Activated naive CD8-positive, alpha-beta T cell treated with anti-CD3 and anti-CD28 coated beads, Interleukin-2, amount 50 U/mL, for 24 hours (primary cell): ENCODE measurements at regions not wholly inside any gene's neighbourhood (a gene's known extent, or its start where the extent isn't known, plus 50 kb on each side); places are given as distances from the start of the nearest gene placed in this dataset.

Experiments used
- ATAC-seq: fragments of 150-1000 bp; cut with Tn5 transposase; one replicate; pipeline ENCODE4 v1.10.0; 2021
- DNase-seq: peaks from one replicate; pipeline ENCODE4 v3.0.0; 2021
- H3K27ac Mint-ChIP-seq: one replicate; pipeline ENCODE4 v1.8.0; 2021; ENCODE audit warnings: mild to moderate bottlenecking, mixed read lengths
- H3K27me3 Mint-ChIP-seq: one replicate; pipeline ENCODE4 v1.8.0; 2021; ENCODE audit warnings: mixed read lengths
- H3K36me3 Mint-ChIP-seq: one replicate; pipeline ENCODE4 v1.8.0; 2021; ENCODE audit warnings: low read depth, mixed read lengths
- H3K4me1 Mint-ChIP-seq: one replicate; pipeline ENCODE4 v1.8.0; 2021; ENCODE audit warnings: mixed read lengths
- H3K4me3 Mint-ChIP-seq: one replicate; pipeline ENCODE4 v1.8.0; 2021; ENCODE audit warnings: mild to moderate bottlenecking, moderate library complexity, mixed read lengths
- H3K9me3 Mint-ChIP-seq: one replicate; pipeline ENCODE4 v1.8.0; 2021; ENCODE audit warnings: mixed read lengths

DNA sequence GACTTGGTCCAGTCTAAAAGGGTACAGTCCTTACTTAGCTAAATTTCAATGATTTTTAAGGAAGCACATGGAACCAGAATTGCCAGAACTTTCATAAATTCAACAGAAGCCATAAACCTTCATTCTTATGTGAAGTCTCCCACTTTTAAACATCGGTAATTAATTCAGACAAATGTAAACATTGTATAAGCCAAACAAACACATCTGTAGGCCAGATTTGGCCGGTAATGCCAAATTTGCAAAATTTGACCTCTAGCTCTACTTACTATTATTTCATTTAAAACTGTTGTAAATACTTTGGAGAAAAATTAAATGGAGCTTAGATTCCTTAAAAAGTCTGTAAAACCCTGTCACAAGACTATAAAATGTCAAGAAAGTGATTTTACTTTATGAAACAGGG is 83.2 kb upstream of the GALNT5 start:
- ATAC-seq (no peak), DNase-seq (no peak)
- no peak overlapping the region for H3K4me3 Mint-ChIP-seq
- no peaks in the 10 kb centered on the region for H3K9me3 Mint-ChIP-seq
- no peaks in the 10 kb centered on the region for H3K4me1 Mint-ChIP-seq
- no peaks in the 10 kb centered on the region for H3K36me3 Mint-ChIP-seq
- H3K27ac Mint-ChIP-seq = no peak overlapping the region
- H3K27me3 Mint-ChIP-seq = peaks cover 3% of the 10 kb centered on the region

DNA sequence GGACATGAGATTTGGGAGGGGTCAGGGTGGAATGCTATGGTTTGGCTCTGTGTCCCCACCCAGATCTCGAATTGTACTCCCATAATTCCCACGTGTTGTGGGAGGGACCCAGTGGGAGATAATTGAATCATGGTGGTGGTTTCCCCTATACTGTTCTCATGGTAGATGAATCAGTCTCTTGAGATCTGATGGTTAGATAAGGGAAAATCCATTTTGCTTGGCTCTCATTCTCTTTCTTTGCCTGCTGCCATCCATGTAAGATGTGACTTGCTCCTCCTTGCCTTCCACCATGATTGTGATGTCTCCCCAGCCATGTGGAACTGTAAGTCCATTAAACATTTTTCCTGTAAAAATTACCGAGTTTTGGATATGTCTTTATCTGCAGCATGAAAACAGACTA is 80.9 kb upstream of the GALNT5 start:
- no peak overlapping the region for H3K4me3 Mint-ChIP-seq
- H3K27ac Mint-ChIP-seq = no peak overlapping the region
- peaks cover 3% of the 10 kb centered on the region for H3K27me3 Mint-ChIP-seq
- ATAC-seq (no peak), DNase-seq (no peak)
- no peaks in the 10 kb centered on the region for H3K9me3 Mint-ChIP-seq
- H3K36me3 Mint-ChIP-seq = no peaks in the 10 kb centered on the region
- H3K4me1 Mint-ChIP-seq = no peaks in the 10 kb centered on the region

DNA sequence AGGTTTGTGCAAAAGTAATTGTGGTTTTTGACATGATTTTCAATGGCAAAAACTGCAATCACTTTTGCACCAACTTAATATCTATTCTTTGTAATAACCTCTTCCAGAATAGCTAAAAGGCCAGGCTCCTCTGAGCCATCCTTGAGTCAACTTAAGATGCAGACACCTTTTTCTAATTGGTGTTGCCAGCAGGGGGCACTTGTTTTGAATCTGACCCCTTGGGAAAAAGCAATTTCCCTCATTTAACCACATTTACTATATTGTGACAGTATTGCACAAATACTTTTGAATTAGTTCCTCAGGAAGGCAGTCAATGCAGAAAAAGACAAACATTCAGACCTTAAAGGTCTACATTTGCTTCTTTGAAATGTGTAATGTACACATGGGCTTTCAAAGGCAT is 78.6 kb upstream of the GALNT5 start:
- ATAC-seq (no peak), DNase-seq (no peak)
- H3K4me1 Mint-ChIP-seq = peaks cover 3% of the 10 kb centered on the region
- H3K9me3 Mint-ChIP-seq = no peaks in the 10 kb centered on the region
- no peak overlapping the region for H3K4me3 Mint-ChIP-seq
- no peak overlapping the region for H3K27ac Mint-ChIP-seq
- no peaks in the 10 kb centered on the region for H3K36me3 Mint-ChIP-seq
- H3K27me3 Mint-ChIP-seq = peaks cover 3% of the 10 kb centered on the region

DNA sequence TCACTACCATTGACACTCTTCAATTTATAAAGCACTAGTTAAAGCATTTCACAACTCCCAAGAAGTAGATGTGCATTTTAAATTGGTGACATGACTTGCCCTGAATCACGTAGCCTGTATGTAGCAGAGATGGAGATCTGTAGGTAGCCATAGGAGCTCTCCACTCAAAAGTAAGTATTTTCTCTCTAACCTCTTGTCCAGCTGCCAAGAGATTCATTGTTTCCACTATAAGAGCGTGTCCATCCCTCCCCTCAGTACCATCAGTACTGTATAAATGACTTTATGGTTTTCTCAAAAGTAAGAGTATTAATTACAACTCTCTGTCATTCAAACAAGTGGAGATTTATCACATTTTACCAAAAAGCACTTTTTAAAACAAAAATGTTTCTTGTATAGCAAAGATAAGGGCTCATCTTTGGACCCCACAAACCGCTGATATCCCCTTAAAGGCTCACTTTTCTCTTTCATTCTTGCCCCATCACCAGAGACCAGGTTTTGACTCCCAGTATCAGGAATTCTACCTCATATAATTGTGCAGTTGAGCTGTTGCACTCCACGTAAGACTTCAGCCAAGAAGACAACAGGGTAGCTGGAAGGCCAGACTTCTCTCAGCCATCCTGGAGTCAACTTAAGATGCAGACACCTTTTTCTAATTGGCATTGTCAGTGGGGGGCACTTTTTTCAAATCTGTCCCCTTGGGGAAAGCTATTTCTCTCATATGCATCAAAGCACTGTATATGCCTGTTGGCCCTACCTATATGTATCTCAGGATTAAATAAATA is 78.0 kb upstream of the GALNT5 start:
- H3K9me3 Mint-ChIP-seq = no peaks in the 10 kb centered on the region
- DNase-seq (no peak), ATAC-seq (no peak)
- H3K4me1 Mint-ChIP-seq = peaks cover 3% of the 10 kb centered on the region
- no peak overlapping the region for H3K27ac Mint-ChIP-seq
- no peaks in the 10 kb centered on the region for H3K36me3 Mint-ChIP-seq
- H3K27me3 Mint-ChIP-seq = no peaks in the 10 kb centered on the region
- H3K4me3 Mint-ChIP-seq = no peak overlapping the region

DNA sequence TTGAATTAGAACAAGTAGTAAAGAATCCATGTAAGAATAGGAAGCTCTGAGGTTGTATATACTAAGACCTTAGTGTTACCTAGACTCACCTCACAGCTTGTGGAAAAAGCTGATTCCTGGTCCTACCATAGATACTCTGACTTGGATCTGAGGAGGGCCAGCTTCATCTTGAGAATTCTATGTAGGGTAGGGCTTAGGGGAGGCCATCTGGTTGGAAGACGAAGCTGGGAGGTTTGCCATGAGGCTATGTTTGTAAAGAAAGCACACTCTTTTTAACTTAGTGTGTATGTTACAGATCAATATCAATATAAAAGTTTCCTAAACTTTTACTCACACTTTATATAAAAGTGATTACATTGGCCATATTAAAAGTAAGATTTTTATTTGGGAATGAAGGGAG is 77.1 kb upstream of the GALNT5 start:
- H3K4me1 Mint-ChIP-seq = peaks cover 3% of the 10 kb centered on the region
- no peaks in the 10 kb centered on the region for H3K9me3 Mint-ChIP-seq
- no peaks in the 10 kb centered on the region for H3K36me3 Mint-ChIP-seq
- H3K27me3 Mint-ChIP-seq = no peaks in the 10 kb centered on the region
- no peak overlapping the region for H3K27ac Mint-ChIP-seq
- H3K4me3 Mint-ChIP-seq = no peak overlapping the region
- ATAC-seq = no peak
- no peak for DNase-seq

DNA sequence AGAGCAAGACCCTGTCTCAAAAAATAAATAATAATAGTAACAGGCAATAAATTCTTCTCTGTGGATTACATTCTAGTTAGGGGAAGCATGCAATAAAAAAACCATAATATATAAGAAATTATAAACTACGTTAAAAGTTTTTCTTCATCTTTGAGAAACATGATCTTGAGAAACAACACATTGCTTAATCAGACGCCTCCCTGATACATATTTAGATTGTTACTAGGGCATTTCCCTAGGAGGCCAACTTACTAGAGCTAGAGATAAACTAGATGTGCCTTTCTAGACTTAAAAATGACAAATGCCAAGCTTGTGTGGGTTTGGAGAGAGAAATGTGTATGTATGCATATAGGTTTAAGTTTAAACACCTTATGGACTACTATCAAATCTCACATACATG is 76.3 kb upstream of the GALNT5 start:
- Mint-ChIP-seq H3K4me1 (peaks cover 3% of the 10 kb centered on the region), H3K9me3 (no peaks in the 10 kb centered on the region)
- no peak for ATAC-seq

DNA sequence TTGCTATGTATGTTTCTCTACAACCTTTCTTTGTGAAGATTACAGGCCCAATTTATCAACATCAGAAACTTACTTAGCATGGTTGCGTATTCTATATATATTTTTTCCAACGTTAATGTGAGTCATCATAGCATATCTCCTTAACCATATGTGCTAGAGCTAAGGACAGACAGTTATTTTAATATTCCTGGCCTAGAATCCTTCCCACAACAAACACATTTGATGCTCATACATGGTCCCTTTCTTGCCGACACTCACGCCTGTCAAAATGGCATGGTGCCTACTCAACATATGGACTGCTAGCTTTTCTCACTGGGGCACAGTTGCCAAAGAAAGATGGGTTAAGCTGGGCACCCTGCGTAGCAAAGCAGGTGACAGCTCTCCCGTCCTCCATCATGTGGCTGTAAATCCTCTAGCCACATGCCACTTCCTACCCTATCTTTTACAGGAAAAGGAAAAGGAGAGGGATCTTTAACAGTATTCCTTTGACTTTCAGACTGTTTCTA is 75.2 kb upstream of the GALNT5 start:
- Mint-ChIP-seq H3K27ac (no peak overlapping the region), H3K9me3 (no peaks in the 10 kb centered on the region)

More for the DNA sequence above, 76.3 kb upstream of the GALNT5 start:
- Mint-ChIP-seq H3K4me3 (no peak overlapping the region), H3K36me3 (no peaks in the 10 kb centered on the region), H3K27me3 (no peaks in the 10 kb centered on the region), H3K27ac (no peak overlapping the region)
- no peak for DNase-seq

DNA sequence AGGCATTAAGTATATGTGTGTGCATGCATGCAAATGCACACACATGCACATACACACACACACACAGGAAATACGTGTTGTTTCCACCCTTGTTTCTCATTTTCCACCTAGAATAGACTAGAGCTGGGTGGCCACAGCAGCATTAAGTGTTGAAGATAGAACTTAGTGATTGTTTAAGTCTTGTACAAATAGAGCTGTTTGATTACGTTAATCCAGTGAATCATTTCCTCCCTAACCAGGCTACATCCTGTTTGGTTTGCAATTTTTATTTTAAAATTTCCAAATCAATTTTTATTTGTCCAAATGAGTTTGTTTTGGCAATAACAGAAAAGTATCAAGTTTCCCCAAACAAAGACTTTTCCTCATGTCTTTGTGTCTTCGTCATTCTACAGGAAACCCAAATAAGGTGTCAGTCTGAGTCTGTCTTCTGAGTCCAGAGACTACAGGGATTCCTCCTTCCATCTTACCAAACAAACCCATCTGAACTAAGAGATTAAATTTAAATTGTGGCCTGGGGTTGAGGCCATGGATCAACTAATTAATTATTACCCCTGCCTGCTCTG is 74.6 kb upstream of the GALNT5 start:
- H3K4me1 Mint-ChIP-seq = peaks cover 3% of the 10 kb centered on the region
- no peaks in the 10 kb centered on the region for H3K36me3 Mint-ChIP-seq
- ATAC-seq = peak; percentile 46
- H3K4me3 Mint-ChIP-seq = no peak overlapping the region
- H3K27ac Mint-ChIP-seq = no peak overlapping the region
- DNase-seq = no peak
- H3K27me3 Mint-ChIP-seq = no peaks in the 10 kb centered on the region
- H3K9me3 Mint-ChIP-seq = no peaks in the 10 kb centered on the region

More for the DNA sequence above, 75.2 kb upstream of the GALNT5 start:
- Mint-ChIP-seq H3K36me3 (no peaks in the 10 kb centered on the region), H3K27me3 (no peaks in the 10 kb centered on the region), H3K4me3 (no peak overlapping the region), H3K4me1 (peaks cover 3% of the 10 kb centered on the region)
- ATAC-seq (no peak), DNase-seq (no peak)

DNA sequence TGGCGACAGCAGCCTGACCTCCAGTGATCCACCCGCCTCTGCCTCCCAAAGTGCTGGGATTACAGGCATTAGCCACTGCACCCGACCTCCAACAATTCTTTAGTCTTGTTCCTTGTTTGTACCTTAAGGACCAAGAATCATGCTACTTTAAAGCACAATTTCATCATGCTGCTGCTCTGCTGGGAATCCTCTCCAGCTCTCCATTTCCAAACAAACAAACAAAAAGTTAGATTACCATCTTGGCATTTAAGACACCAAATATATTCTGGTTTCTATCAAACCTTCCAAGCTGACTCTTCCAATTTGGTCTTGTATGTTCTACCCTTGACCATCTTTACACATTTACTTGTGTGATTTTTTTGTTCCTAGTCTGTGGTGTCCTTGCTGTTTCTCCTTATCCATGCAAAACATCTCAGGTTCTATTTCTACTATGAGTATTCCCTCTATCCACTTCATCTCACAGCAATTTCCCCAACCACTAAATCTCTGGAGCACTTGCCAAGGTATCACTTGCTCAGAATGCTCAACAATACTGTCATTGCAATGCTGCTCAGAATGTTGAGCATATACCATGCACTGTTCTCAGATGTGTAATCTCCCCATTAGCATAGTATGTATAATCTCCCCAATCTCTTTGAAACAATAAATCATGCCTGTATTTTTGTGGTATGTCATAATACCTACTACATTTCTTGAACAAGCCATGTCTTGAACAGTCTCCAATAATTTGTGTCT is 73.2 kb upstream of the GALNT5 start:
- no peaks in the 10 kb centered on the region for H3K9me3 Mint-ChIP-seq
- no peaks in the 10 kb centered on the region for H3K36me3 Mint-ChIP-seq
- H3K4me3 Mint-ChIP-seq = no peak overlapping the region
- peaks cover 3% of the 10 kb centered on the region for H3K4me1 Mint-ChIP-seq
- H3K27ac Mint-ChIP-seq = no peak overlapping the region
- no peaks in the 10 kb centered on the region for H3K27me3 Mint-ChIP-seq
- DNase-seq (no peak), ATAC-seq (no peak)

DNA sequence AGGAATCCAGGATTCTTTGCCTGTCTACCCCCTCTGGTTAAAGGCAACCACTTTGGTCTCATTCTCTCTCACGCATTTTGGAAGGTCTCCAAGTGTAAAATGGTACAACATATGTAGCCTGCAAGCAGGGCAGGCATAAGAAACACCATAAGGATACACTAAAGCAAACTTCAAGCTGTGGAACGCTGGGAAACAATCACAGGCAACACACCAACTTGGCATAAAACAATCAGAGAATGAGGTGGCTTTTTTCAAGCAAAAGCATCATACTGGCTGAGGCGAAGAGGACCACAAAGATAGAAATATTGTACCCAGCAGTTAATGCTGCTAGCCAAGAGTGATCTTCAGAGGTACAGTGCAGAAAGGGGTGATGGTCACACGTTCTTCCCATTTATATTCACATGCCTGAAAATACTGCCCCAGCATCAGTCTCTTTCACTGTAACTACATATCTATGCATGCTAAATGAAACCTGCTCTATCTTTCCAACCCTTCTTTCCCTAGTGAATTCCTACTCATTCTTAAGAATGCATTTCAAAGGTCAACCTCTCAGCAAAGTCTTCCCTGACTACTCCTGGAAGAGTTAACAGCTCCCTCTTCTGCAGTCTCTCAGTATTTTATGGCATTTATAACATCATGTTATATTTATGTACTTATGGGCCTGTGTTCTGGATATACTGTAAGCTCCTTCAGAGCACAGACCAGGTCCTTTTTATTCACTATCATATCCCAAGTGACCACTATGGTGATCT is 71.9 kb upstream of the GALNT5 start:
- no peaks in the 10 kb centered on the region for H3K9me3 Mint-ChIP-seq
- DNase-seq (no peak), ATAC-seq (no peak)

DNA sequence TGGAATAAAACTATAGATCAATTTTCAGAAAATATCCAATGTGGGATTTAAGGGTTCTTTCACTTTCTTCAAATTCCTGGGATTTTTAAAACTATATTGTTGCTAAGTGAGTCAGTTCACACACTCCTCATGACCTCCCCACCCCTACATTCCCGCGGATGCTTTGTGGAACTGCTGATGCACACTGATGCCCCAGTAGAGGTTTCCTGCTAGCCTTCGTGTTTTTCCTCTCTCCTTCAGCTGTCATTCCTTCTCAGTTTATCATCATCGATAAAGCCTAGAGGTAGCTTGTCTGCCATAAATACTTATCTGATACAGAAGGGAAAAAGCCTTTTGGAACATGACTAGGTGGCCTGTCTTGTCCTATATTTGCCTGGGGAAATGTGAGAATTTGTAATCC is 67.4 kb upstream of the GALNT5 start:
- no peak overlapping the region for H3K4me3 Mint-ChIP-seq
- no peaks in the 10 kb centered on the region for H3K27me3 Mint-ChIP-seq
- H3K27ac Mint-ChIP-seq = no peak overlapping the region
- H3K9me3 Mint-ChIP-seq = no peaks in the 10 kb centered on the region
- H3K4me1 Mint-ChIP-seq = no peaks in the 10 kb centered on the region
- no peak for DNase-seq
- ATAC-seq = no peak
- H3K36me3 Mint-ChIP-seq = no peaks in the 10 kb centered on the region

More for the DNA sequence above, 71.9 kb upstream of the GALNT5 start:
- Mint-ChIP-seq H3K27me3 (no peaks in the 10 kb centered on the region), H3K4me3 (no peak overlapping the region), H3K27ac (no peak overlapping the region), H3K4me1 (peaks cover 3% of the 10 kb centered on the region), H3K36me3 (no peaks in the 10 kb centered on the region)

DNA sequence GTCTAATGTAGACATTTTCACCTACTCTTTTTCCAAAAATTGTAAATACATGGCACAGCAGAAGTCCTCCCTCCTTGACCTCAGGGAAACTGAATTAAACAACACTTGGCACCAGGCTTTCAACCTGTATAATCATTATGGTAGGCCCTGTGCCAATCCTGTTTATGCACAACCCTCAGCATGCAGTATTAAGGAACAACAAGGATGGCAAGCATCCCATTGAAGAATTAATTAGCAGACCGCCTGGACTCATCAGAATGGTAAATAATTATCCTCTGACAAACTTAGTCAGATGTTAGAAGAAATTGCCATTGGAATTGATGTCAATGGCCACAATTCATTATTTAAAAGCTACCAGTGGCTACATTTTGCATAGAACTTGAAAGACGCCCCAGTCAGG is 66.3 kb upstream of the GALNT5 start:
- no peaks in the 10 kb centered on the region for H3K36me3 Mint-ChIP-seq
- no peaks in the 10 kb centered on the region for H3K4me1 Mint-ChIP-seq
- no peaks in the 10 kb centered on the region for H3K9me3 Mint-ChIP-seq
- no peak for ATAC-seq
- H3K27ac Mint-ChIP-seq = no peak overlapping the region
- no peak overlapping the region for H3K4me3 Mint-ChIP-seq
- H3K27me3 Mint-ChIP-seq = no peaks in the 10 kb centered on the region
- DNase-seq = no peak

DNA sequence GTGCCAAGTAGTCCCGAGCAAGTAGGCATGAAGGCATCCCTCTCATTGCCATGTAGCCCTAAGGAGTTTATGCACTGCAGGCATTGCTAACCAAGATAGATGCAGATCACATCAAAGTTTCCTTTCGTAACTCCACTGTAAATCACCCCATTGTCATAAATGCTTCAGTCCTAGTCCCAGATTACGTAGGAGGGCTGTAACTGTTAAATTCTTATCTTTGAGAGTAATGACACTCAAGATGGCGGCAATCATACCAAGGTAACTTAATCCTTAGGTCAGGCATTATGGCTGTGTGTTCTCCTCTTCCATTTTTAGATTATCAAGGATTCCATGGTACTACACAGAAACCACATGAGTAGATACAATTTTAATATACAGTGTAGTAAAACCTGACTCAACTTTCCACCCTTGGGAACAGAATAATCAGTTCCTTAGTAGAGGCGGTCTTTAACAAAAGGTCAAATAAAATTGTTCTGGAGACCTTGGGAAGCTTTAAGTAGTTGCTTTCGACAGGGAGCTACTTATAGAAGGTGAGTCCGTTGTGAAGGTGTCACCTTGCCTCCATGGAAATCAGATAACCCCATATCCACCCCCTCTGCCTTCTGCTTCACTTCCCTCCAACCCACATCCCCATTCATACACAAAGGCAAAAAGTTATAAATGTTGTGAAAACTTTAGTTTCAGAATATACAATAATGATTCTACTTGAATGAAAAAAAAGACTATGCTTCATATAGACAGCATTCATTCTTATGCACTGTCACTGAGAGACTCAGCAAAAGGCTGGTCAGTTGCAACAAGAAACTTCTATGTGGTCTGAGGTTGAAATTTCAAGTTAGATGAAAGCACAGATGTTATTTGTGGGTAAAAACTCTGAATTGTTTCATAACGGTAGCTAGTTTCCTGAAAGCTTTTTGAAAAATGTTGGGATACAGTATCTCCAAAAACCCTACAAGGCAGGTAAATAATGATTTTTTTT is 64.8 kb upstream of the GALNT5 start:
- DNase-seq = no peak
- Mint-ChIP-seq H3K4me1 (no peaks in the 10 kb centered on the region), H3K27ac (no peak overlapping the region), H3K27me3 (no peaks in the 10 kb centered on the region), H3K9me3 (no peaks in the 10 kb centered on the region), H3K36me3 (no peaks in the 10 kb centered on the region), H3K4me3 (no peak overlapping the region)
- no peak for ATAC-seq

DNA sequence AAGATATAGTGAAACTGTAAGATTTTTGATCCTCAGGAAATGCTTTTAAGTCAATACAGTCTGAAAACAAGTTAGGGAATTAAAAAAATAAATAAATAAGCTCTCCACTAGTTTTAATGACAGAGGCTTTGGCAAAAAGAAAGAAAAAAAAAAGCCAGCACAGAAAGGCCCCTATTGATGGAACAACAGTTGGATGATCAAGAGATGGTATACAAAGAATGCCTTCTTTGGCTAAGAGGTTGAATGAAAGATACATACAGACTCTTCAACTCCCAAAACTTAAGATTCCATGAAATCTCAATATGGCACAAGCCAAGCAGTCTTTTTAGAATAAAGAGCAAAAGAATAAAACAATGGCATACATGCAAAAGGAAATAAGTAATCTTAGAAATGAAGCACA is 64.0 kb upstream of the GALNT5 start:
- H3K4me1 Mint-ChIP-seq = no peaks in the 10 kb centered on the region
- no peaks in the 10 kb centered on the region for H3K27me3 Mint-ChIP-seq
- DNase-seq = no peak
- no peaks in the 10 kb centered on the region for H3K36me3 Mint-ChIP-seq
- no peak overlapping the region for H3K4me3 Mint-ChIP-seq
- H3K9me3 Mint-ChIP-seq = no peaks in the 10 kb centered on the region
- H3K27ac Mint-ChIP-seq = no peak overlapping the region
- no peak for ATAC-seq
